GM18867 (cell line): ENCODE measurements at regions not wholly inside any gene's neighbourhood (a gene's known extent, or its start where the extent isn't known, plus 50 kb on each side); places are given as distances from the start of the nearest gene placed in this dataset.

Source experiments
- ATAC-seq: cut with Tn5 transposase; IDR thresholded peaks from one replicate; pipeline ENCODE4 v1.9.1; 2021; ENCODE audit warnings: mild to moderate bottlenecking, moderate library complexity; ENCODE audit not compliant: unreplicated experiment

- ATAC-seq: no peak
Observed at GRCh38 chr3:69445498-69445897, 59.6 kb upstream of the FRMD4B start.

- ATAC-seq: no peak
Observed at GRCh38 chr3:69445024-69445423, 59.1 kb upstream of the FRMD4B start.

- no peak for ATAC-seq
Observed at GRCh38 chr3:69443457-69443920, 57.6 kb upstream of the FRMD4B start.

GRCh38 chr3:69442771-69443311 is 57.0 kb upstream of the FRMD4B start:
- ATAC-seq: no peak

GRCh38 chr3:69441732-69442131 is 55.8 kb upstream of the FRMD4B start:
- no peak for ATAC-seq

- no peak for ATAC-seq
Observed at GRCh38 chr3:69441040-69441439, 55.2 kb upstream of the FRMD4B start.

DNA sequence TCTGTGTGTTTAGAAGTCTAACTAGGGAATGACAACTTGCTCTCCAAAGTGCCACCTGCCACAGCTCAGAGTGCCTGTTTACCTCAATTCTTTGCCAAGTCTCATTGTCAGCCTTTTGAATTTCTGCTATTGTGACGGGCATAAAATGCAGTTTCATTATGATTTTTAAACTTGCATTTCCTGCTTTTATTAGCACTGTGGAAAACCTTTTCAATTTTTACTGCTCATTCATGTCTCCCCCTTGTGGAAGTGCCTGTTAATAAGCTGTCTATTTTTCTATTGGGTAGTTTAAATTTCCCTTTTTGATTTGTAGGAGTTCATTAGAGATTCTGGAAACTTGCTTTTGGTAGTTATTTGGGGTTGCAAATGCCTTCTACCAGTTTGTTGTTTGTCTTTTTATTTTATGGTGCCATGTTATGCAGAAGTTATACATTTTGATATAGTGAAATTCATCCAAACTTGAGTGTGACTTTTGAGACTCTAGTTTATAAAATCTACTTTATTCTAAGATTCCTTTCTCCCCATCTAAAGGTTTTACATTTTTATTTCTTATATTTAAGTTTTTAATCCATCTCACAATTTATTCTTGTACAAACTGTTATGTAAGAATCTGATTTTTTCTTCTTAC is 53.9 kb upstream of the FRMD4B start:
- ATAC-seq: peak; percentile 35

DNA sequence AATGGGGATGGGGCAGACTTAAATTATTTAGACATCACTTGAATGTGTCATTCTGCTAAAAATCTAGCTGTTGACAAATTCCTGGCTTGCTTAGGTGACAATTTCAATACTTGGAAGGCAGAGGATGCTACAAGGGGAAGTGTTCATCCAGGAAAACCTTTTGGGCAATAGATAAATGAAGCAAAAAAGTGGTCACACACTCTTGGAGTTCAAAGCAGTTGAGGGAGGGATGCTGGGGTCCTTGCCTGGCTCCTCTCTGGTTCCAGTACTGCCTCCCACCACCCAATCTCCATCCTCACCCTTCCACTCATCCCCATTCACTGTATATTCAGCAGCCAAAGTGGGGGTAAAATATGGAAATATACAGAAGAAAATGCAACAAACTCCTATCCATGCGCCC is 52.6 kb upstream of the FRMD4B start:
- no peak for ATAC-seq

- ATAC-seq: peak; percentile 46
Observed at GRCh38 chr3:69435274-69436265, 49.7 kb upstream of the FRMD4B start.
